HCT116 (cell line): ENCODE measurements at regions not wholly inside any gene's neighbourhood (a gene's known extent, or its start where the extent isn't known, plus 50 kb on each side); places are given as distances from the start of the nearest gene placed in this dataset.
"Not testable (repeated sequence)": the region's sequence is repeated elsewhere in the genome, so short reads cannot be mapped to it uniquely, and the experiment has no call there.

Experiments used
- ATAC-seq: fragments of 200-7000 bp; cut with Tn5 transposase; 2 replicates; pipeline ENCODE4 v1.9.1; 2020; ENCODE audit warnings: mild to moderate bottlenecking, moderate library complexity
- BruUV-seq: library from RNA; stranded (reverse); fragments of 400-500 nt; replicated peaks from 2 replicates; lab custom pipeline; 2021; lab: Mats Ljungman, UMichigan
- CTCF ChIA-PET: fragments of 300-600 bp; sonication (Branson Sonifier 250); formaldehyde crosslinking; loops from one replicate; lab custom pipeline; 2021; ENCODE audit warnings: antibody characterized with exemption; lab: Charles Lee
- POLR2A ChIA-PET: fragments of 300-600, 350-600 bp; sonication (Branson Sonifier 250); formaldehyde crosslinking; loops from one replicate; lab custom pipeline; 2021; ENCODE audit warnings: antibody characterized with exemption; lab: Charles Lee
- RAD21 ChIA-PET, 2 experiments: fragments of 300-600 bp; sonication (Branson Sonifier 250); formaldehyde crosslinking; loops; one replicate each; lab custom pipeline; 2023; ENCODE audit warnings: low total read pairs in 2 of 2; ENCODE audit not compliant: uncharacterized antibody in 2 of 2, unreplicated experiment in 2 of 2, low non-redundant PET in 1 of 2; lab: Charles Lee
- DNase-seq: peaks from one replicate; pipeline ENCODE4 v3.0.0-alpha.2; 2010; ENCODE audit warnings: low read depth, low spot score
- H2AFZ ChIP-seq: fragments of 200-600 bp; shearing (Covaris generic), sonication (generic); 2 replicates; pipeline ENCODE4 v1.6.1; 2017; ENCODE audit warnings: low read depth, mixed run types, mixed read lengths, antibody characterized with exemption, low read length; ENCODE audit not compliant: poor library complexity, severe bottlenecking
- H3K27ac ChIP-seq: 2 replicates; pipeline ENCODE4 v1.5.1; 2012; ENCODE audit warnings: low read depth, low read length
- H3K27me3 ChIP-seq: fragments of 200-600 bp; sonication (generic); 2 replicates; pipeline ENCODE4 v1.6.1; 2016; ENCODE audit warnings: mixed run types, low read length, mixed read lengths; ENCODE audit not compliant: insufficient read depth
- H3K36me3 ChIP-seq, 2 experiments: fragments of 200-500 bp in 1 of 2; fragments of 200-600 bp in 1 of 2; sonication (Bioruptor generic) in 1 of 2; sonication (generic) in 1 of 2; 2 replicates each; pipeline versions ENCODE4 v1.5.1 to v1.6.1; 2014 to 2016; ENCODE audit warnings: low read length in 2 of 2, inconsistent platforms in 1 of 2, mixed read lengths in 1 of 2, mixed run types in 1 of 2; ENCODE audit not compliant: insufficient read depth in 2 of 2, control insufficient read depth in 1 of 2
- H3K4me1 ChIP-seq, 2 experiments: fragments of 200-600 bp in 1 of 2; sonication (generic) in 1 of 2; 2 replicates each; pipeline versions ENCODE4 v1.5.1 to v1.6.1; 2012 to 2017; ENCODE audit warnings: low read length in 2 of 2, inconsistent platforms in 1 of 2, mild to moderate bottlenecking in 1 of 2, mixed read lengths in 1 of 2, mixed run types in 1 of 2, moderate library complexity in 1 of 2; ENCODE audit not compliant: insufficient read depth in 2 of 2, control insufficient read depth in 1 of 2
- H3K4me2 ChIP-seq: fragments of 200-600 bp; sonication (generic); 2 replicates; pipeline ENCODE4 v1.6.1; 2017; ENCODE audit warnings: mixed run types, low read length, mixed read lengths
- H3K4me3 ChIP-seq, 2 experiments: fragments of 200-600 bp in 1 of 2; sonication (generic) in 1 of 2; replicated peaks in 1 of 2; 2 replicates each; pipeline ENCODE4 v1.5.1; 2011 to 2016; ENCODE audit warnings: low read length in 2 of 2, control low read depth in 1 of 2, low read depth in 1 of 2, mild to moderate bottlenecking in 1 of 2, mixed read lengths in 1 of 2, mixed run types in 1 of 2
- H3K79me2 ChIP-seq: fragments of 200-600 bp; sonication (generic); 2 replicates; pipeline ENCODE4 v1.6.1; 2017; ENCODE audit warnings: mild to moderate bottlenecking, mixed run types, low read length, moderate library complexity, mixed read lengths; ENCODE audit not compliant: insufficient read depth
- H3K9ac ChIP-seq: fragments of 200-600 bp; sonication (generic); 2 replicates; pipeline ENCODE4 v1.6.1; 2016; ENCODE audit warnings: low read length, mixed read lengths
- H3K9me2 ChIP-seq: fragments of 200-600 bp; sonication (generic), shearing (Covaris generic); 2 replicates; pipeline ENCODE4 v1.6.1; 2017; ENCODE audit warnings: mixed run types, mild to moderate bottlenecking, moderate library complexity; ENCODE audit not compliant: insufficient read depth
- H3K9me3 ChIP-seq, 2 experiments: fragments of 200-500 bp in 1 of 2; fragments of 200-600 bp in 1 of 2; sonication (Bioruptor generic) in 1 of 2; sonication (generic) in 1 of 2; 2 replicates each; pipeline ENCODE4 v1.6.1; 2014 to 2017; ENCODE audit warnings: low read length in 2 of 2, mixed read lengths in 2 of 2, inconsistent platforms in 1 of 2, low read depth in 1 of 2, mild to moderate bottlenecking in 1 of 2, mixed run types in 1 of 2, moderate library complexity in 1 of 2; ENCODE audit not compliant: control insufficient read depth in 1 of 2, insufficient read depth in 1 of 2
- H4K20me1 ChIP-seq: fragments of 200-600 bp; sonication (generic), shearing (Covaris generic); 2 replicates; pipeline ENCODE4 v1.6.1; 2017; ENCODE audit warnings: mixed run types, mild to moderate bottlenecking, moderate library complexity; ENCODE audit not compliant: insufficient read depth
- CBX3 ChIP-seq: IDR thresholded peaks from 2 replicates; pipeline ENCODE4 v1.6.1; 2012; ENCODE audit warnings: low read depth
- CEBPB ChIP-seq: IDR thresholded peaks from 2 replicates; pipeline ENCODE4 v1.6.1; 2012; ENCODE audit warnings: low read depth
- EGR1 ChIP-seq: IDR thresholded peaks from 2 replicates; pipeline ENCODE4 v1.6.1; 2012; ENCODE audit warnings: low read depth
- ELF1 ChIP-seq: IDR thresholded peaks from 2 replicates; pipeline ENCODE4 v1.6.1; 2012; ENCODE audit warnings: low read depth, borderline replicate concordance
- EZH2 ChIP-seq: fragments of 200-600 bp; sonication (generic); IDR thresholded peaks from 2 replicates; pipeline ENCODE4 v1.6.1; 2017; ENCODE audit warnings: antibody characterized with exemption, mixed run types
- EZH2phosphoT487 ChIP-seq: fragments of 200-600 bp; IDR thresholded peaks from 2 replicates; pipeline ENCODE4 v1.6.1; 2018; ENCODE audit warnings: antibody characterized with exemption, borderline replicate concordance
- FOSL1 ChIP-seq: IDR thresholded peaks from 2 replicates; pipeline ENCODE4 v1.6.1; 2012; ENCODE audit warnings: low read depth
- POLR2A ChIP-seq: IDR thresholded peaks from 2 replicates; pipeline ENCODE4 v1.7.0; 2011; ENCODE audit warnings: borderline replicate concordance; ENCODE audit not compliant: insufficient read depth, insufficient read length; ENCODE audit errors: extremely low read depth
- POLR2AphosphoS5 ChIP-seq: IDR thresholded peaks from 2 replicates; pipeline ENCODE4 v1.6.1; 2011; ENCODE audit warnings: mild to moderate bottlenecking, low read depth, low read length, moderate library complexity
- RAD21 ChIP-seq: IDR thresholded peaks from 2 replicates; pipeline ENCODE4 v1.6.1; 2012; ENCODE audit warnings: low read depth, mild to moderate bottlenecking
- SIN3A ChIP-seq: IDR thresholded peaks from 2 replicates; pipeline ENCODE4 v1.6.1; 2012; ENCODE audit warnings: low read depth
- SP1 ChIP-seq: IDR thresholded peaks from 2 replicates; pipeline ENCODE4 v1.6.1; 2012; ENCODE audit warnings: low read depth
- SRF ChIP-seq: IDR thresholded peaks from 2 replicates; pipeline ENCODE4 v1.6.1; 2012; ENCODE audit warnings: low read depth
- YY1 ChIP-seq: IDR thresholded peaks from 2 replicates; pipeline ENCODE4 v1.6.1; 2011; ENCODE audit warnings: low read length, low read depth, moderate library complexity, mild to moderate bottlenecking; ENCODE audit not compliant: insufficient replicate concordance; ENCODE audit errors: extremely low read depth
- ZFX ChIP-seq: fragments of 450-650 bp; IDR thresholded peaks from 2 replicates; pipeline ENCODE4 v1.6.1; 2017
- ZNF274 ChIP-seq: fragments of 200-500 bp; sonication (Bioruptor generic); IDR thresholded peaks from 2 replicates; pipeline ENCODE4 v1.6.1; 2014; ENCODE audit warnings: mild to moderate bottlenecking, low read depth, low read length, inconsistent platforms
- intact Hi-C: fragments of 100-400 bp; cut with micrococcal nuclease; formaldehyde crosslinking; loops from 2 replicates; pipeline ENCODE4 v1.10.0; 2022
- TF ChIP-seq, protein P1 (sequence below): IDR thresholded peaks from 2 replicates; pipeline ENCODE4 v1.6.1; 2012
- TF ChIP-seq, protein P2 (sequence below): IDR thresholded peaks from 2 replicates; pipeline ENCODE4 v1.6.1; 2012
- TF ChIP-seq, protein P3 (sequence below), 3 experiments: fragments of 200-600 bp in 1 of 3; sonication (generic) in 1 of 3; IDR thresholded peaks in 2 of 3; conservative IDR thresholded peaks in 1 of 3; 2 replicates each; pipeline ENCODE4 v1.5.1; 2012 to 2017; ENCODE audit warnings: low read depth in 2 of 3, low read length in 2 of 3, antibody characterized with exemption in 1 of 3, borderline replicate concordance in 1 of 3, control low read depth in 1 of 3, mild to moderate bottlenecking in 1 of 3, mixed read lengths in 1 of 3, mixed run types in 1 of 3, moderate library complexity in 1 of 3; ENCODE audit not compliant: insufficient read depth in 1 of 3

DNA sequence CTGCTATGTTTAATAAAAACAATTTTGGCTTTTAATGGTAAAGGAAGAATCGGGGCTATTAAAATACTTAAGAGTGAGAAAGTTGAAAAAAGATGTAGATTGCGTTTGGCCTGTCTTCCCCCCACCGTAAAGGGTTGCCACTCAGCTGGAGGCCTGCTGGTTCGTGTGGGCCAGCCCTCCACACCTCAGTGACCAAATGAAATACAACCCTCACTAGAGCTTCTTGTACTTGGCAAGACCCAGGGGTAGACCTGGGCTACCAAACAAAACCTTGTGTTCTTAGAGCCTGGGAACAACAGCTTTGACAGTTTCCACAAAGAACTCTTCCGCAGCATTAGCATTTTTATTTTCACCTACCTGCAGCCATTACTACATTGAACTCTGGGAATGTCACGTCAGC is 152.8 kb upstream of the PABPC3 start:
- no peaks in the 10 kb centered on the region for H3K27me3 ChIP-seq
- no peaks in the 10 kb centered on the region for H3K36me3 ChIP-seq
- ATAC-seq (no peak), DNase-seq (no peak)
- H3K79me2 ChIP-seq, result no peaks in the 10 kb centered on the region
- H3K9me3 ChIP-seq, result no peaks in the 10 kb centered on the region
- ChIA-PET CTCF (no interaction called here), POLR2A (no interaction called here), RAD21 (no interaction called here)
- H3K4me1 ChIP-seq, result no peaks in the 10 kb centered on the region
- H3K9ac ChIP-seq, result no peak overlapping the region
- no TSS peak for BruUV-seq
- H2AFZ ChIP-seq, result no peak overlapping the region
- intact Hi-C loops, result no loop called here
- no peak overlapping the region for H3K4me2 ChIP-seq
- no peak overlapping the region for H3K27ac ChIP-seq
- no peak overlapping the region for H3K4me3 ChIP-seq
- H3K9me2 ChIP-seq, result no peaks in the 10 kb centered on the region
- TF ChIP-seq EGR1 (no peak), EZH2phosphoT487 (no peak), YY1 (no peak), CEBPB (no peak), CBX3 (no peak), ZNF274 (no peak), ZFX (no peak), ELF1 (no peak), SP1 (no peak), SIN3A (no peak), SRF (no peak), RAD21 (no peak), POLR2A (no peak), EZH2 (no peak), POLR2AphosphoS5 (no peak), FOSL1 (no peak)
- TF ChIP-seq, protein P1, sequence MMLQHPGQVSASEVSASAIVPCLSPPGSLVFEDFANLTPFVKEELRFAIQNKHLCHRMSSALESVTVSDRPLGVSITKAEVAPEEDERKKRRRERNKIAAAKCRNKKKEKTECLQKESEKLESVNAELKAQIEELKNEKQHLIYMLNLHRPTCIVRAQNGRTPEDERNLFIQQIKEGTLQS, result no peak
- TF ChIP-seq, protein P2, sequence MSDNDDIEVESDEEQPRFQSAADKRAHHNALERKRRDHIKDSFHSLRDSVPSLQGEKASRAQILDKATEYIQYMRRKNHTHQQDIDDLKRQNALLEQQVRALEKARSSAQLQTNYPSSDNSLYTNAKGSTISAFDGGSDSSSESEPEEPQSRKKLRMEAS, result no peak
- TF ChIP-seq, protein P3, sequence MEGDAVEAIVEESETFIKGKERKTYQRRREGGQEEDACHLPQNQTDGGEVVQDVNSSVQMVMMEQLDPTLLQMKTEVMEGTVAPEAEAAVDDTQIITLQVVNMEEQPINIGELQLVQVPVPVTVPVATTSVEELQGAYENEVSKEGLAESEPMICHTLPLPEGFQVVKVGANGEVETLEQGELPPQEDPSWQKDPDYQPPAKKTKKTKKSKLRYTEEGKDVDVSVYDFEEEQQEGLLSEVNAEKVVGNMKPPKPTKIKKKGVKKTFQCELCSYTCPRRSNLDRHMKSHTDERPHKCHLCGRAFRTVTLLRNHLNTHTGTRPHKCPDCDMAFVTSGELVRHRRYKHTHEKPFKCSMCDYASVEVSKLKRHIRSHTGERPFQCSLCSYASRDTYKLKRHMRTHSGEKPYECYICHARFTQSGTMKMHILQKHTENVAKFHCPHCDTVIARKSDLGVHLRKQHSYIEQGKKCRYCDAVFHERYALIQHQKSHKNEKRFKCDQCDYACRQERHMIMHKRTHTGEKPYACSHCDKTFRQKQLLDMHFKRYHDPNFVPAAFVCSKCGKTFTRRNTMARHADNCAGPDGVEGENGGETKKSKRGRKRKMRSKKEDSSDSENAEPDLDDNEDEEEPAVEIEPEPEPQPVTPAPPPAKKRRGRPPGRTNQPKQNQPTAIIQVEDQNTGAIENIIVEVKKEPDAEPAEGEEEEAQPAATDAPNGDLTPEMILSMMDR (IDR thresholded peaks at IDR 0.05 in 2 of 3, conservative IDR thresholded peaks at IDR 0.05 in 1 of 3; ENCODE audit: borderline replicate concordance in 1 of 3, insufficient read depth in 1 of 3, low read depth in 2 of 3, low read length in 2 of 3), result no peak
- H4K20me1 ChIP-seq, result no peaks in the 10 kb centered on the region

DNA sequence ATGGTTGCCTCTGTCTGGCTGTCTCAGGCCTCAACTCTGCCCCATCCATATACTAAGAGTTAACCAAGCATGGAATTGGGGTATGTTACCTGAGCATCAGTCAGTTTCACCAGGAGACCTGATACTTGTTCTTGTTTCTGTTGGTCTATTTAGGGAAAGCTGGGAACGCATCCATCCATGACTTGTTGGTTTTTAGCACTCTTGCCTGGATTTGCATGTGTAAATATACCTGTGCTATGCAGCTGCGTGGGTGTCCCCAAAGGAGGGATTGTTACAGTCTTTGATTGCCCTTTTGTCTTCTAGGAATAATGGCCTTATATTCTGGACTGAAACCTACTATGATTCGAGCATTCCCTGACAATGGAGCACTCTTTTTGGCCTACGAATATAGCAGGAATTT is 151.9 kb upstream of the PABPC3 start:
- H2AFZ ChIP-seq, H3K4me2 ChIP-seq, H3K9me3 ChIP-seq, H3K9me2 ChIP-seq, H3K79me2 ChIP-seq, CTCF ChIA-PET, intact Hi-C loops, POLR2A ChIA-PET, H3K4me3 ChIP-seq, ATAC-seq, H4K20me1 ChIP-seq, H3K4me1 ChIP-seq, RAD21 ChIA-PET, H3K27me3 ChIP-seq, H3K36me3 ChIP-seq, H3K9ac ChIP-seq, DNase-seq, BruUV-seq, H3K27ac ChIP-seq: not testable (repeated sequence)
